IMR-90 (cell line): ENCODE measurements at regions not wholly inside any gene's neighbourhood (a gene's known extent, or its start where the extent isn't known, plus 50 kb on each side); places are given as distances from the start of the nearest gene placed in this dataset.

Source experiments
- BHLHE40 ChIP-seq: fragments of 150-350 bp; IDR thresholded peaks from 2 replicates; pipeline ENCODE4 v1.6.1; 2016; ENCODE audit warnings: mild to moderate bottlenecking, low read depth, low read length
- CEBPB ChIP-seq: IDR thresholded peaks from 2 replicates; pipeline ENCODE4 v1.6.1; 2012; ENCODE audit warnings: low read depth, low read length, improper control_type of control experiment
- CHD1 ChIP-seq: IDR thresholded peaks from 2 replicates; pipeline ENCODE4 v1.6.1; 2012; ENCODE audit warnings: low read depth, low read length, improper control_type of control experiment
- CTCF ChIP-seq: conservative IDR thresholded peaks from 2 replicates; pipeline ENCODE4 v1.5.1; 2012; ENCODE audit warnings: mild to moderate bottlenecking, low read depth, low read length, improper control_type of control experiment
- ELK1 ChIP-seq: fragments of 150-350 bp; IDR thresholded peaks from 2 replicates; pipeline ENCODE4 v1.6.1; 2016; ENCODE audit warnings: low read depth, mild to moderate bottlenecking, low read length, moderate library complexity, borderline replicate concordance
- MAZ ChIP-seq: IDR thresholded peaks from 2 replicates; pipeline ENCODE4 v1.6.1; 2012; ENCODE audit warnings: low read depth, mild to moderate bottlenecking, low read length, improper control_type of control experiment, moderate library complexity, borderline replicate concordance
- NFE2L2 ChIP-seq: fragments of 150-350 bp; IDR thresholded peaks from 2 replicates; pipeline ENCODE4 v1.6.1; 2016; ENCODE audit warnings: low read depth, mild to moderate bottlenecking, low read length
- POLR2A ChIP-seq: IDR thresholded peaks from 2 replicates; pipeline ENCODE4 v1.6.1; 2012; ENCODE audit warnings: mild to moderate bottlenecking, low read depth, low read length
- RAD21 ChIP-seq: IDR thresholded peaks from 2 replicates; pipeline ENCODE4 v1.6.1; 2012; ENCODE audit warnings: low read length, improper control_type of control experiment
- RCOR1 ChIP-seq: IDR thresholded peaks from 2 replicates; pipeline ENCODE4 v1.6.1; 2012; ENCODE audit warnings: mild to moderate bottlenecking, low read length, improper control_type of control experiment; ENCODE audit not compliant: insufficient replicate concordance
- TF ChIP-seq, protein P1 (sequence below): fragments of 150-350 bp; IDR thresholded peaks from 2 replicates; pipeline ENCODE4 v1.6.1; 2017; ENCODE audit warnings: mild to moderate bottlenecking, antibody characterized with exemption, low read length, low read depth

- TF ChIP-seq CTCF (no peak), RAD21 (no peak), POLR2A (no peak), BHLHE40 (no peak), CHD1 (no peak), CEBPB (no peak), RCOR1 (no peak), MAZ (no peak), ELK1 (no peak), NFE2L2 (no peak)
- TF ChIP-seq, protein P1, sequence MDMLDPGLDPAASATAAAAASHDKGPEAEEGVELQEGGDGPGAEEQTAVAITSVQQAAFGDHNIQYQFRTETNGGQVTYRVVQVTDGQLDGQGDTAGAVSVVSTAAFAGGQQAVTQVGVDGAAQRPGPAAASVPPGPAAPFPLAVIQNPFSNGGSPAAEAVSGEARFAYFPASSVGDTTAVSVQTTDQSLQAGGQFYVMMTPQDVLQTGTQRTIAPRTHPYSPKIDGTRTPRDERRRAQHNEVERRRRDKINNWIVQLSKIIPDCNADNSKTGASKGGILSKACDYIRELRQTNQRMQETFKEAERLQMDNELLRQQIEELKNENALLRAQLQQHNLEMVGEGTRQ, result no peak
These were observed 898.4 kb downstream of the PDCD6IP start for GRCh38 chr3:34696831-34697230.
